ENCODE measurements at regions not wholly inside any gene's neighbourhood (a gene's known extent, or its start where the extent isn't known, plus 50 kb on each side); places are given as distances from the start of the nearest gene placed in this dataset.

DNA sequence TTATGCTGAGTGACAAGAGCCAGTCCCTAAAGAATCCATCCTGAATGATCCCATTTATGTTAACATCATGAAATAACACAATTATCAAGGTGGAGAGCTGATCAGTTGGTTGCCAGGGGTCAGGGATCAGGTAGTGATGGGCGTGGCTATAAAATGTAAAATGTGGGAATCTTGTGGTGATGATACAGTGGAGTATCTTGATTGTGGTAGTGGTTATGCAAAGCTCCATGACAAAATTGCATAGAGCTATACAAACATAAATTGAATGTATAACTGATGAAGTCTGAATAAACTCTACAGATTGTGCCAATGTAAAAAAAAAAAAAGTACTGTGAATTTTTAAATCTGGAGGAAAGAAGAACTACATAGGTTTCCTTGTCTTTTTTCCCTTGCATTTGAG, 104.6 kb upstream of the SPATA31C2 start:
- POLR2A ChIA-PET: interaction anchor here (0.7 kb wide), 2 partner anchors 161 to 289 kb away, joined by 3 read pairs; no protein-coding TSS in a partner anchor
- CTCF ChIA-PET: no interaction called here
- H3K27me3 Mint-ChIP-seq: peaks cover 4% of the 10 kb centered on the region

GRCh38 chr9:88237991-88238571, 99.8 kb upstream of the SPATA31C2 start:
- H3K9me3 Mint-ChIP-seq: no peaks in the 10 kb centered on the region
- ATAC-seq (ENCODE audit: poor library complexity) (no peak), DNase-seq (peak in 1 of 14 experiments; percentile 19)
- Histone ChIP-seq H3K27ac (ENCODE audit: low read depth in 1 of 2, low read length in 2 of 2) (no peak overlapping the region), H3K9me3 (ENCODE audit: control insufficient read depth in 1 of 2, insufficient read depth in 1 of 2, low read length in 2 of 2) (no peaks in the 10 kb centered on the region), H3K36me3 (ENCODE audit: insufficient read depth, low read length) (no peaks in the 10 kb centered on the region), H3K4me3 (ENCODE audit: low read length) (no peak overlapping the region), H3K4me1 (ENCODE audit: insufficient read depth, low read length) (peaks cover 7% of the 10 kb centered on the region), H3K27me3 (ENCODE audit: control insufficient read depth in 1 of 2, insufficient read depth in 2 of 2, low read length in 2 of 2) (peaks cover 0 to 2% of the 10 kb centered on the region in 2 experiments)
- ChIA-PET POLR2A (no interaction called here), CTCF (no interaction called here)
- no peak for TF ChIP-seq CTCF (IDR thresholded peaks at IDR 0.05)
- H3K36me3 Mint-ChIP-seq (ENCODE audit: low read depth): no peaks in the 10 kb centered on the region
- H3K27ac Mint-ChIP-seq: no peak overlapping the region
- intact Hi-C loops (cut with DNase I, micrococcal nuclease): no loop called here
- H3K4me1 Mint-ChIP-seq (ENCODE audit: low read depth): peaks cover 14% of the 10 kb centered on the region
- H3K4me3 Mint-ChIP-seq: peak overlapping the region; percentile 26
- H3K27me3 Mint-ChIP-seq: peaks cover 4% of the 10 kb centered on the region

More for the DNA sequence above, 104.6 kb upstream of the SPATA31C2 start:
- DNase-seq (no peak), ATAC-seq (ENCODE audit: poor library complexity) (no peak)
- H3K4me1 ChIP-seq (ENCODE audit: insufficient read depth, low read length): peaks cover 2% of the 10 kb centered on the region
- H3K36me3 ChIP-seq (ENCODE audit: insufficient read depth, low read length): no peaks in the 10 kb centered on the region
- no peak overlapping the region for H3K27ac ChIP-seq (ENCODE audit: low read depth in 1 of 2, low read length in 2 of 2)
- no peak overlapping the region for H3K4me3 ChIP-seq (ENCODE audit: low read length)
- no peaks in the 10 kb centered on the region for H3K36me3 Mint-ChIP-seq (ENCODE audit: low read depth)
- no peak overlapping the region for H3K27ac Mint-ChIP-seq
- H3K4me3 Mint-ChIP-seq: no peak overlapping the region
- intact Hi-C loops (cut with DNase I, micrococcal nuclease): no loop called here
- no peaks in the 10 kb centered on the region for H3K9me3 ChIP-seq (ENCODE audit: control insufficient read depth in 1 of 2, insufficient read depth in 1 of 2, low read length in 2 of 2)
- H3K4me1 Mint-ChIP-seq (ENCODE audit: low read depth): peaks cover 11% of the 10 kb centered on the region
- no peaks in the 10 kb centered on the region for H3K9me3 Mint-ChIP-seq
- TF ChIP-seq CTCF (IDR thresholded peaks at IDR 0.05): no peak
- H3K27me3 ChIP-seq (ENCODE audit: control insufficient read depth in 1 of 2, insufficient read depth in 2 of 2, low read length in 2 of 2): no peaks in the 10 kb centered on the region

DNA sequence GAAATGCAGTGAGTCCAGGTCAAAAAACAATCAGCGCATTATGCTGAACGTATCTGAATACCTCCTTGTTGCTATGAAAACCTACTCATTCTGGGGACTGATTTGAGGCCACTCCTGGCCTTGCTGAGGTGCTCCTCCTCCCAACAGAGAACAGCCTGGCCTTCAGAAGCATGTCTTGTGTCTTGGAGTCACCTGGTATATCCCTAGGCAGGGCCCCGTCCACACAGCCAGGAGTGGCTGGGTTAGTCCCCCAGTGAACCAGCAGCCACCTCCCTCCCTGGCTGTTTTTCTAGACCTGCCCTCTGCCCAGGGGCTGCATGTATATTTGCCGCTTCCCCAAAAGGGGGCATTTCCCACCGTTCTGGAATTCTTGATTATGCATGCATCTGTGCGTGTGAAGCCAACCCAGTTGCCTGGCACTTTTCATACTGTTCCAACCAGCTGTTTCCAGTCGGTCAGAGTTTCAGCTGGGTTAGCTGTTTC, 99.2 kb upstream of the SPATA31C2 start:
- Mint-ChIP-seq H3K4me1 (ENCODE audit: low read depth) (peaks cover 14% of the 10 kb centered on the region), H3K36me3 (ENCODE audit: low read depth) (no peaks in the 10 kb centered on the region), H3K9me3 (no peaks in the 10 kb centered on the region), H3K4me3 (no peak overlapping the region), H3K27ac (no peak overlapping the region), H3K27me3 (peaks cover 4% of the 10 kb centered on the region)
- Histone ChIP-seq H3K27ac (ENCODE audit: low read depth in 1 of 2, low read length in 2 of 2) (no peak overlapping the region), H3K4me3 (ENCODE audit: low read length) (no peak overlapping the region), H3K36me3 (ENCODE audit: insufficient read depth, low read length) (no peaks in the 10 kb centered on the region), H3K4me1 (ENCODE audit: insufficient read depth, low read length) (peaks cover 7% of the 10 kb centered on the region), H3K9me3 (ENCODE audit: control insufficient read depth in 1 of 2, insufficient read depth in 1 of 2, low read length in 2 of 2) (no peaks in the 10 kb centered on the region), H3K27me3 (ENCODE audit: control insufficient read depth in 1 of 2, insufficient read depth in 2 of 2, low read length in 2 of 2) (peaks cover 0 to 4% of the 10 kb centered on the region in 2 experiments)
- ChIA-PET CTCF (no interaction called here), POLR2A (no interaction called here)
- DNase-seq: no peak
- TF ChIP-seq CTCF (IDR thresholded peaks at IDR 0.05): no peak
- ATAC-seq (ENCODE audit: poor library complexity): no peak
- intact Hi-C loops (cut with DNase I, micrococcal nuclease): no loop called here
